HG03432 (cell line): ENCODE measurements at regions not wholly inside any gene's neighbourhood (a gene's known extent, or its start where the extent isn't known, plus 50 kb on each side); places are given as distances from the start of the nearest gene placed in this dataset.
A peak's percentile ranks its signal among the peaks of the same experiment; 100 is the strongest.

ENCODE experiments used
- ATAC-seq: cut with Tn5 transposase; IDR thresholded peaks from one replicate; pipeline ENCODE4 v1.9.1; 2021; ENCODE audit warnings: mild to moderate bottlenecking, moderate library complexity; ENCODE audit not compliant: unreplicated experiment

DNA sequence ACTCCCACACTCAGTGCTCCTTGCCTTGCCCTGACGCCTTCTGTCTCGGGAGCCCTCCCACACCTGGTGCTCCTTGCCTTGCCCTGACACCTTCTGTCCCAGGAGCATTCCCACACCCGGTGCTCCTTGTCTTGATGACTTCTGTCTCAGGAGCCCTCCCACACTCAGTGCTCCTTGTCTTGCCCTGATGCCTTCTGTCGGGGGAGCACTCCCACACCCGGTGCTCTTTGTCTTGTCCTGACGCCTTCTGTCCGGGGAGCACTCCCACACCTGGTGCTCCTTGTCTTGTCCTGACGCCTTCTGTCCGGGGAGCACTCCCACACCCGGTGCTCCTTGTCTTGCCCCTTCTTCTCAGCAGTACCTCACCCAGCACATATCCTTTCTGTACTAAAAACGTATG lies 207.2 kb upstream of the ADARB2 start:
- no peak for ATAC-seq

- ATAC-seq: peak; percentile 60
Observed at GRCh38 chr10:1942478-1942877, 205.2 kb upstream of the ADARB2 start.

DNA sequence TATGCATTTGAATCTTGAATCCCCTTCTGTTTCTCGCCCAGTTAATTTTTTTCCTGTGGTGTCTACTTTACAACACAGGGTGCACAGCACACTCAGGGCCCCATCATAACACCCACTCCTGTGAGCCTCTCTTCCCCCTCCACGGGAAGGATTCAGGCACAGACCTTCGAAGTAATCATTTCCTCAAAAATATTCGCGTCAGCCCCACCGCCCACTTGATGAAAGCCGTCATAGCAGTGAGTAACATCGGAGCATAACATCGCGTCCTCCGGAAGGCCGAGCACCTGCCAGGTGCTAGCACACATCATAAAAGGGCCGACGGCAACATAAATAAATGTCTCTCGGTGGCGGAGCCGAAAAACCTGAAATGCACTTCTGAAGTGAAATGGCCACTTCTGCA lies 201.7 kb upstream of the ADARB2 start:
- no peak for ATAC-seq

GRCh38 chr10:1938317-1938716 lies 201.0 kb upstream of the ADARB2 start:
- no peak for ATAC-seq

GRCh38 chr10:1935912-1936311 lies 198.6 kb upstream of the ADARB2 start:
- ATAC-seq: no peak

GRCh38 chr10:1933215-1933614 lies 195.9 kb upstream of the ADARB2 start:
- ATAC-seq: no peak

- no peak for ATAC-seq
Observed at GRCh38 chr10:1932692-1933094, 195.4 kb upstream of the ADARB2 start.

- ATAC-seq: no peak
Observed at GRCh38 chr10:1928606-1929005, 191.3 kb upstream of the ADARB2 start.

GRCh38 chr10:1923998-1924397 lies 186.7 kb upstream of the ADARB2 start:
- no peak for ATAC-seq

DNA sequence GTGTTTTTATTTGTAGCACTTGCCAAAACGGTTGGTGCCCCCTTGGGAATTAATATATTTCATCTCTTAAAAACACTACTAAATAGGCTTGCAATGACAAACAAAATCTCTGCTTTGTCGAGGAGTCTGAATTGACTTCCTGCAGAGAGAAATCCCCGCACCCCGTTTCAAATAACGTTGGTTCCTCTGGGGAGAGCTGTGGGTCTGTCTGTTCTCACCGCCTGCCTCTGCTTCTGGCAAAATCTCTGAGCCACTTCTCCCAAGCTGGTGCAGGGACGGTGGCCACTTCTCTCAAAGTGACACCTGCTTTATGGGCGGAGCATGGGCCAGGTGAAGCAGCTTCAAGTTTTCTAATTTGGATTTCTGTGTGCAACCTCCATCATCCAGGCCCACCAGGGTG lies 186.3 kb upstream of the ADARB2 start:
- ATAC-seq: no peak

DNA sequence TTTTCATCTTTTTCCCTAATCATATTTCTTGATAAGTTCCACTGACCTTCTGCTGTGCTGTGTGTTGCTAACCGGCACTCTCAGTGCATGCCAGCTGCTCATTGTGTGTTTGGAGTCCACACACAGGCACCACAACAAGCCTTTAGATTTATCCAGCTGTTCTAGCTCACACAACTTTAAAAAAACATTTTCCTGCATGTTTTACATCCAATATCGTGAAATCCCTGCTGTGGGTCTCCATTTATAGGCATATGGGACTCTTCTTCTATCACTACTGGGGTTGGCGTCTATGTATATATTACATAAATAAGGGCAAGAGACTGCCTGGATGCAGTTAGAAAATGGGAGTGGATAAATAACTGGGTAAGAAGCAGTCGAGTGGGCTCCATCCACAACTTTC lies 183.6 kb upstream of the ADARB2 start:
- no peak for ATAC-seq

- no peak for ATAC-seq
Observed at GRCh38 chr10:1920127-1920526, 182.8 kb upstream of the ADARB2 start.

DNA sequence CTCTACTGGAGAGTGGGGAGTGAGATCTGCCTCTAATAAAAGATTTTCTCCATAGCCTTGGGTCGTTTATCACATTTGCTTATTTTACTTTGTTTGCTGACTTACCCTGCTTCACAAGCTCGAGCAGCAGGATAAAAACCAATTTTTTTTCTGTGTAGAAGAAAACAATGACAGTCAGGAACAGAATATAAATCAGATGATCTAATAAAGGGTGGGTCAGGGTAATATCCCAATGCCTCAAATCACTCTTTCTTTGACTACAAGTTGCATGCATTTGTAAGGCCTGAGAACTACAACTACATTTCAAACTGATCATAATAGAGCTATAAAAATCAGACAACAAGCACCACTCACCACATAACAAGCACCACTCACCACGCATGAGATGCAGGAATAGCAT lies 174.4 kb upstream of the ADARB2 start:
- ATAC-seq: no peak

DNA sequence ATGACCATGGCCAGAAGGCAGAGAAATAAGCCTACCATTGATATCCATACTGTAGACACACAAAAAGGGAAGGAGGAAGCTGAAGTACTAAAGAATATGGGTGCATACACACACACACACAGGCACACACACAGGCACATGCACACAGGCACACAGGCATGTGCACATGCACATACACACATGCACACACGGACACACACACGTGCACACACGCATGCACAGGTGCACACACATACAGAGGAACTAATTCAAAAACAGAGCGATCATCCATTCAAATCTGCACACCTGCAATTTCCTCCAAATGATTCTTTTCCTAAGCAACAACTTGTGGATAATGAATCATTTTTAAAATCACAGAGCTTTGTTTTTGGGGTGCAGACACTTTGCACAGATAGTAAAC lies 166.7 kb upstream of the ADARB2 start:
- ATAC-seq: no peak

GRCh38 chr10:1896153-1896552 lies 158.8 kb upstream of the ADARB2 start:
- ATAC-seq: no peak

DNA sequence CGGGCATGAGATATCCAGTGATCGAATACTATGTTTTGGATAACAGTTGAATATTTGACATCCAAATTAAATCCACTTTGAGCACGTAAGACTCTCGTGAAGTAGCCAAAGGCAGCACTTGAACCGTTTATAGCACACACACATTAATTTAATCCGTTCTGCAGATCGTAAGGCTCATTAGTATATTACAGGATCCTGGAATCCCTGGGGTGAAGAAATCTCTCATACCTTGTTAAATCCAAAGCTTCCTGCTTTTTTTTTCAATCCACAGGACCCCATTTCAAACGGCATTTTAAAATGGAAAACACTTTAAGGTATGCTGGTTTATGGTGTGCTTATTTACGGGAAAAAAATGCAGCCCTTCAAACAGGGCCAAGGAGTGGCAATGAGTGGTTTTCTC lies 158.4 kb upstream of the ADARB2 start:
- no peak for ATAC-seq

GRCh38 chr10:1894912-1895311 lies 157.6 kb upstream of the ADARB2 start:
- no peak for ATAC-seq

GRCh38 chr10:1893941-1894340 lies 156.6 kb upstream of the ADARB2 start:
- no peak for ATAC-seq

DNA sequence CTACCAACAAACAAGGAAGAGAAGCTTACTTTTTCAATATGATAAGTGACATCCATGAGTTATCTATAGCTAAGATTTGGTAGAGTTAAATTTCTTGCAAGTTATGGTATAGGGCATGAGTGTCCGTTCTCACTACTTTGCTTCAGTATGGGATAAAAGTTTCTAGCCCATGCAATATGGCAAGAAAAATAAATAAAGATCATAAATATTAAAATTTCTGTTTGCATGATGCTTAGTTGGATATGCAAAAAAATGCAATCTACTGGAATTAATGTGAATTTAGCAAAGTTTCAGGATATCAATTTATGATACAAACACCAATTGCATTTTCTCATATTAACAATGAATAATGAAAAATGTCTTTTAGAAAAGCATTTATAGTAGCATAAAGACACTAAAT lies 148.7 kb upstream of the ADARB2 start:
- ATAC-seq: no peak

- no peak for ATAC-seq
Observed at GRCh38 chr10:1882728-1883127, 145.4 kb upstream of the ADARB2 start.

DNA sequence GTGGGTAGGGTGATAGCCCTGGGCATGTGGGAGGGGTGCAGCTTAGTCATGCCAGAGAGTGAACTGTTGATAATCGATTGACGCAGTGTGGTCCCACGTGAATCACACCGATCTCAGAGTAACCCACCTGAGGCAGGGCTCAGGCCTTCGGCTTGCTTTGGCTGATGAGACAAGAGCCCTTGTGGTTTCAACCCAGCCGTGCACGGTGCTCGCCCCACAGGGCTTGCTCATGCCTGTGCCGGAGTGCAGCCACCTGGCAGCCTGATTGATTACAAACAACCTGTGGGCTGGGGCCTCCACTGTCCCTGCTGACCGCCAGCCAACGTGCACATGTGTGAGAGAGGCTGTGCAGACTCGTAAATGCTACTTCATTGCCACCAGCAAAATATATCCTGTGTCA lies 144.9 kb upstream of the ADARB2 start:
- no peak for ATAC-seq

- ATAC-seq: no peak
Observed at GRCh38 chr10:1881636-1882035, 144.3 kb upstream of the ADARB2 start.

GRCh38 chr10:1874533-1874932 lies 137.2 kb upstream of the ADARB2 start:
- no peak for ATAC-seq
